Lower lobe of right lung (tissue), 2 donors: ENCODE measurements at regions not wholly inside any gene's neighbourhood (a gene's known extent, or its start where the extent isn't known, plus 50 kb on each side); places are given as distances from the start of the nearest gene placed in this dataset.

Experiments
- ATAC-seq, 2 donors: fragments of 200-7000 bp; cut with Tn5 transposase; one replicate each; pipeline ENCODE4 v1.9.1; 2020 to 2022; ENCODE audit warnings: mild to moderate bottlenecking in 2 of 2, moderate library complexity in 2 of 2
- DNase-seq: peaks from one replicate; pipeline ENCODE4 v3.0.0-alpha.2; 2020
- H3K27ac ChIP-seq: fragments of 200-600 bp; one replicate; pipeline ENCODE4 v1.8.0; 2022
- H3K27me3 ChIP-seq: fragments of 200-600 bp; one replicate; pipeline ENCODE4 v1.8.0; 2022; ENCODE audit warnings: low read depth
- H3K36me3 ChIP-seq: fragments of 200-600 bp; one replicate; pipeline ENCODE4 v1.8.0; 2022; ENCODE audit warnings: mild to moderate bottlenecking
- H3K4me1 ChIP-seq: fragments of 200-600 bp; one replicate; pipeline ENCODE4 v1.8.0; 2022
- H3K4me3 ChIP-seq: fragments of 200-600 bp; one replicate; pipeline ENCODE4 v1.8.0; 2022; ENCODE audit warnings: mild to moderate bottlenecking
- H3K9me3 ChIP-seq: fragments of 200-600 bp; one replicate; pipeline ENCODE4 v1.8.0; 2022
- intact Hi-C: fragments of 100-400 bp; cut with DNase I; formaldehyde crosslinking; loops from one replicate; pipeline ENCODE4 v1.11.0; 2022
- TF ChIP-seq, protein P1 (sequence below): fragments of 200-600 bp; IDR thresholded peaks from one replicate; pipeline ENCODE4 v1.8.0; 2022; ENCODE audit warnings: antibody characterized with exemption, mild to moderate bottlenecking
- donor health status: DM: no; HTN: yes; CAD: no; lungs with severe emphysema.

- no peak for DNase-seq
- TF ChIP-seq, protein P1, sequence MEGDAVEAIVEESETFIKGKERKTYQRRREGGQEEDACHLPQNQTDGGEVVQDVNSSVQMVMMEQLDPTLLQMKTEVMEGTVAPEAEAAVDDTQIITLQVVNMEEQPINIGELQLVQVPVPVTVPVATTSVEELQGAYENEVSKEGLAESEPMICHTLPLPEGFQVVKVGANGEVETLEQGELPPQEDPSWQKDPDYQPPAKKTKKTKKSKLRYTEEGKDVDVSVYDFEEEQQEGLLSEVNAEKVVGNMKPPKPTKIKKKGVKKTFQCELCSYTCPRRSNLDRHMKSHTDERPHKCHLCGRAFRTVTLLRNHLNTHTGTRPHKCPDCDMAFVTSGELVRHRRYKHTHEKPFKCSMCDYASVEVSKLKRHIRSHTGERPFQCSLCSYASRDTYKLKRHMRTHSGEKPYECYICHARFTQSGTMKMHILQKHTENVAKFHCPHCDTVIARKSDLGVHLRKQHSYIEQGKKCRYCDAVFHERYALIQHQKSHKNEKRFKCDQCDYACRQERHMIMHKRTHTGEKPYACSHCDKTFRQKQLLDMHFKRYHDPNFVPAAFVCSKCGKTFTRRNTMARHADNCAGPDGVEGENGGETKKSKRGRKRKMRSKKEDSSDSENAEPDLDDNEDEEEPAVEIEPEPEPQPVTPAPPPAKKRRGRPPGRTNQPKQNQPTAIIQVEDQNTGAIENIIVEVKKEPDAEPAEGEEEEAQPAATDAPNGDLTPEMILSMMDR: no peak
- H3K4me1 ChIP-seq: no peaks in the 10 kb centered on the region
- intact Hi-C loops: no loop called here
- H3K9me3 ChIP-seq: no peaks in the 10 kb centered on the region
- no peak overlapping the region for H3K4me3 ChIP-seq
- H3K27ac ChIP-seq: no peak overlapping the region
- ATAC-seq: no peak
- H3K36me3 ChIP-seq: no peaks in the 10 kb centered on the region
- H3K27me3 ChIP-seq: no peaks in the 10 kb centered on the region
Observed at GRCh38 chr2:145043399-145043834, 523.5 kb upstream of the ZEB2 start.

DNA sequence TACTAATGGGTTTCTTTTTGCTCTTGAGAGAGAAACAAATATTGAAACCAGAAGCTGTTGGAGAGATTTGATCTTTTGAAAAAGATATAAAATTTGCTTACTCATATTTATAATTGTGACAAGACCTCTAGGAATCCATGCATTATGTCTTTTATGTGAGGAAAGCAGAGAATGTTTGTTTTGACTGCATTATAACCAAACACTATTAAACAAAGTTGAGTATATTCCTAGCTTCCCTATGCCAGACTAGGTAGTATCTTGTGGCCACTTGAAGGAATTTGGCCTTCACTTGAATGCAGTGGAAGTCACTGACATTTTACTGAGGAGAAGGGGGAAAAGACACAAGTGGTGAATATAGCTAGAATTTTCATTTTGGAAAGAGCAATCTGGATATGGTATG lies 521.8 kb upstream of the ZEB2 start:
- Histone ChIP-seq H3K36me3 (no peaks in the 10 kb centered on the region), H3K27ac (no peak overlapping the region), H3K27me3 (no peaks in the 10 kb centered on the region), H3K4me3 (no peak overlapping the region), H3K4me1 (no peaks in the 10 kb centered on the region), H3K9me3 (no peaks in the 10 kb centered on the region)
- TF ChIP-seq, protein P1: no peak
- DNase-seq (no peak), ATAC-seq (no peak)
- intact Hi-C loops: no loop called here

DNA sequence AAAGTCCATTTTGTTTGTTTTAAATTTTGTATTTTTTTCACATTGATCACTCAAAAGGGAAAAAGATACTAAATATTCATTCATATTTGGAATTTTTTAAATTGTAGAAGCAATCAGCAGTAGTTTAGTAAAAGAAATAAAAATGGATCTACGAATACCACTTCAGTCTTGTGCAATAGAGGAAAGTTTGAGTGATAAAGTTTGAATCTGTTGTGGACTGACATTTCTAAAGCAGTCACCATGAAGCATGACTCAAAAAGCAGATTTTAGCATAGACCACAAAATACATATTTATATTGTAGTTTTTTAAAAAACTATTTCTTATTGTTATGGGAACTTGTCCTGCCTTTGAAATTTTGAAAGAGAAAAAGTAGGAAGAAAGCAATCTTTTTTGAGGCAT lies 520.5 kb upstream of the ZEB2 start:
- intact Hi-C loops: no loop called here
- H3K9me3 ChIP-seq: no peaks in the 10 kb centered on the region
- H3K27me3 ChIP-seq: no peaks in the 10 kb centered on the region
- no peaks in the 10 kb centered on the region for H3K36me3 ChIP-seq
- DNase-seq (no peak), ATAC-seq (no peak)
- no peak overlapping the region for H3K4me3 ChIP-seq
- H3K27ac ChIP-seq: no peak overlapping the region
- no peaks in the 10 kb centered on the region for H3K4me1 ChIP-seq
- TF ChIP-seq, protein P1: no peak

- Histone ChIP-seq H3K9me3 (no peaks in the 10 kb centered on the region), H3K27me3 (no peaks in the 10 kb centered on the region), H3K36me3 (no peaks in the 10 kb centered on the region), H3K4me1 (no peaks in the 10 kb centered on the region), H3K4me3 (no peak overlapping the region), H3K27ac (no peak overlapping the region)
- TF ChIP-seq, protein P1: no peak
- DNase-seq: no peak
- intact Hi-C loops: no loop called here
- no peak for ATAC-seq
Observed at GRCh38 chr2:145038041-145038525, 518.2 kb upstream of the ZEB2 start.

GRCh38 chr2:145036421-145037011 lies 516.6 kb upstream of the ZEB2 start:
- intact Hi-C loops: no loop called here
- ATAC-seq (no peak), DNase-seq (no peak)
- no peak overlapping the region for H3K27ac ChIP-seq
- no peaks in the 10 kb centered on the region for H3K36me3 ChIP-seq
- H3K9me3 ChIP-seq: no peaks in the 10 kb centered on the region
- H3K27me3 ChIP-seq: no peaks in the 10 kb centered on the region
- no peak overlapping the region for H3K4me3 ChIP-seq
- no peaks in the 10 kb centered on the region for H3K4me1 ChIP-seq
- TF ChIP-seq, protein P1: no peak
